SKM-1 (cell line): ENCODE measurements at regions not wholly inside any gene's neighbourhood (a gene's known extent, or its start where the extent isn't known, plus 50 kb on each side); places are given as distances from the start of the nearest gene placed in this dataset.
A peak's percentile ranks its signal among the peaks of the same experiment; 100 is the strongest.

ENCODE experiments used
- DNase-seq: peaks from one replicate; lab custom pipeline; 2025; ENCODE audit not compliant: unreplicated experiment; lab: John Stamatoyannopoulos, UW

DNA sequence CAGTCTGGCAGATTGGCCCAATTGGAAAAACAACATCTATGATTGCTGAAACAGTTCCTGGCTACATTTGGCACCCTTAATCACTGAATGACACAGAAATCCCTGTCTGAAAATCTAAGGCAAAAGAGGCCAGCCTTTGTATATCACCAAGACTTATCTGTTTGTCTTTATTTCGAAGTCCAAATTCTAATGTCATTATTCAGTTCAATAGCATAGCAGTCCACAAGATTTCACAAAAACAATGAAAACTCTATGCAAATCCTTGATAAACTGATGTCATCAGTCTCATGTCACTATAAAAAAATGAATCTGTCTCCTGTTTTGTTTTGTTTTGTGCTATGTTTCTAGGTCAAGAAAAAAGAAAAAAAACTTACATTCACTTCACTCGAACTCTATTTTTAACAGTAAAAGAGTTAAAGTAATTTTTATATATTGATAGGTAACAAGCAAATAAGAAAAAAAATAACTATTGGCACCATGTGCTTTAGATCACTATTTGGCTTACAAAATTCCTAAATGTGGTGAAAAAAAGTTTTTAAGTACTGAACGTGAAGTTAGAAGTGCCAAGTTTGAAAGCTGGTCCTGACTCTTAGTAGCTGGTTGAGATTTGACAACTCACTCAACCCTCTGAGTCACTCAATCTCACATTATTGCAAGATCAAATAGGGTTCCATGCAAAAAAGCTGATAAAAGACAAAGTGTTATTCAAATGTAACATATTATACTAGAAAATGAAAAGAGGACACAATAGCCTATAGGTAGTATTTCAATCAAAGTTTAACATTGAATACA, 359.3 kb downstream of the IRS1 start:
- DNase-seq, result no peak

DNA sequence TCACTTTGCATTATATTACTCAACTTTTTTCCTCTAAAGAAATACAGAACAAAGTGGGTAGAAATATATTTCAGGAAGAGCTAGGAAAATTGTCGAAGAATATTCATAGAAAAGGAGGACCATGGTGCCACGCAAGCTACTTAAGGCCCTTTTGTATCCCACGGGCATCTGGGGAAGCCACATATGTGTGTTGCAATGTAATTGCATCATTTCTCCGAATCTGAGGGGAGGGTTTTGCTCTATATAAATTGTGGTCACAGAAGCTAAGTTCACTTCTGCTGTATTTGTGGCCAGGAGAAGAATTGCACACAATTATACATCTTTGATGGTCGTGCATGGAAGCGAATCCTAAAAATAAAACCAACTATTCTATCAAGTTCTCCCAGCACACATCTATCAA, 360.3 kb downstream of the IRS1 start:
- peak; percentile 50 for DNase-seq

DNA sequence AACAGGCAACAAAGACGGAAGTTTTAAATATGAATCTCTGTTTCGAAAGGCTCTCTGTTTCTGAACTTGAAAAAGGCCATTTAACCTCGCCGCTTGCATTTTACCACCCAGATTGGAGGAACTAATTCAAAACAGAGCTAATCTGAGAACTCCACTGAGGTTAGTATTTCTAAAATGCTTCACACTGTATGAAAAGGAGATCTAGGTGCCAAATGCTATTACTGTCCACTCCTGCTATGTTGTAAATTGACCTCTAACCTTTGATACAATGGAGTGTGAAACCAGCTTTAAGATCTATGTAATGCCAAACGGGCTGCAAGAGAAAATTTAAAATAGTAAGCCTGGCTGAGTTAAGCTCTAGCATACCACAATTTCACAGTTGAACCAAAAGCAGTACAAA, 364.5 kb downstream of the IRS1 start:
- DNase-seq, result no peak

DNA sequence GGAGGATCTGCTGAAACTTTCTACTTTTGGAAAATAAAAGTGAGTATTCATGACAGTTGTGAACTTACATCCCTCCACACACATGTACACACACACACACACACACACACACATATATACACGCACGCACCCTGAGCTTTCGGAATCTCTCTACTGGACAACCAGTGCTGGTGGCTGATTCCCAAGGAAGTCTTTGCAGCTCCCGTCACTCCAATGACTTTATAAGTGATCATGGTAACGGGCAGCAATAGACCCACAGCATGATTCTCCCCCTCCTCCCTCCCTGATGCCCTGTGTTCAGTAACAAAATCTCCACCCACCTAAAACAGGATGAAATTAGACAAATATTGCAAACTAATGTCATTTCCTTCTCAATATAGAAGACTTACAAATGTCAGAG, 364.9 kb downstream of the IRS1 start:
- no peak for DNase-seq

DNA sequence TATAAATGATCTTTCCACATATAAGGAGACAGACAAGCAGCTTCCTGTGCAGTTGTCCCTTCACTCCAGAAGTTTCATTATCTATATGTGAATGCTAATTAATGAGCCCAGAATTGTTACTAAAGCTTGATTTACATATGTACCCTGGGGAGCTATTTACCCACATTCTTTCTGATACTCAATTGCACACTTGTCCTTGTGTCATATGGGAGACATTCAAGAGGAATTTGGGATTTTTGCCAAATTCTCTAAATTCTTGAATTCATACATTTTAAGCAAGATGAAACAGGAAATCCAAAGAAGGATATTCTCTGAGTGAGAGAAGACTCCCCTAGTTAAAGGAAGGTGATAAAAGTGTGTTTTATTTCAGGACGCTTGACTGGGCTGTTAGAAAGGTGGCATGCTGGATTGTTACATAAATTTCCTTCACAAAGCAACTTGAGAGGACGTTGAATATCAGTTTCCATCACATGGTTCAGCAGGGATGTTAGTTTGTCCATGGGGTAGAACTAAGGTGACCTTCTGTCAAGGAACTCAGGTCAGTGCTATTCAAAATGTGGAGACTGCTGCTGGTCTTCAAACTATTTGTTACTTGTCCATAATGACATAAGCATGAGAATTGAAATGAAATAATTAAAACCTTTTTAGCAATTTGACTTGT, 368.2 kb downstream of the IRS1 start:
- DNase-seq, result no peak

DNA sequence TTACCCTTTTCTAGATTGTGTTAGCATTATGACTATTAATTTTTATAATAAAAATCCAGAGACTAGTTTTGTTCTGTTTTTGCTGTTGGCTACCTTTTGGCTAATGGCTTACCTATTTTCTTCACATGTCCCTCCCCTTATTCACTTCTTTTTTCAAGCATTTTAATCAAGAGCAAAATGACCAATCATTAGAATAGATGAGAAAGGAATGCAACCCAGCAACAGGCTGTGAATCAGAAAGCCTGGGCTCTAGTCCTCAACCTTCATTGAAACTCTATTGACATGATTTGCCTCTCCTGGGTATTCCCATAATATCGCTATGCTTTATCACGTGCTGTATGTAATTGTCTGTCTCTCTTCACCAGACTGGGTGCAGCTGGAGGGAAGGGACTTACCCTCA, 370.1 kb downstream of the IRS1 start:
- DNase-seq, result no peak

DNA sequence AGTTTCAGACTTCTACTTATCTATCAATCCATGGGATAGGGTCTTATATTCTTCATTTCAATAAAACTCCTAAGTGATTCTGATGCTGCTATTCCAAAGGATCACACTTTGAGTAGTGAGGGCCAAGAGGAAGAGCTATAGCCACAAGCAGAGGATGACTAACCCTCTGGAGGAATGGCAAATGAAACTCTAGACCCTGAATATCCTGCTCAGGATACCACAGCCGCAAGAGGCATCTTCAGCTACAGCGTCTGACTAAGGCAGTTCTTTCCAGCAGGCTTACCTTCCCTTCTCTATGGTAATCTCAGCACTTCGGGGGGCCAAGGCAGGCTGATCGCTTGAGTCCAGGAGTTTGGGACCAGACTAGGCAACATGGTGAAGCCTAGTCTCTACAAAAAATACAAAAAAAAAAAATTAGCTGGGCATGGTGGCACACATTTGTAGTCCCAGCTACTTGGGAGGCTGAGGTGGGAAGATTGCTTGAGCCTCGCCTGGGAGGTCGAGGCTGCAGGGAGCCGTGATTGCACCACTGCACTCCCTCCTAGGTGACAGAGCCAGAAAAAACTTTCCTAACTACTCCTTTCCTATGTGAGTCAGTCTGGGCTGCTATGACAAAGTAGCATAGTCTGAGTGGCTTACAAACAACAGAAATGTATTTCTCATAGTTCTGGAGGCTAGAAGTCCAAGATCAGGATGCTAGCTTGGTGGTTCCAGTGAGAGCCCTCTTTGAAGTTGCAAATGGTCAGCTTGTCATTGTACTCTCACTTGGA, 371.9 kb downstream of the IRS1 start:
- no peak for DNase-seq

DNA sequence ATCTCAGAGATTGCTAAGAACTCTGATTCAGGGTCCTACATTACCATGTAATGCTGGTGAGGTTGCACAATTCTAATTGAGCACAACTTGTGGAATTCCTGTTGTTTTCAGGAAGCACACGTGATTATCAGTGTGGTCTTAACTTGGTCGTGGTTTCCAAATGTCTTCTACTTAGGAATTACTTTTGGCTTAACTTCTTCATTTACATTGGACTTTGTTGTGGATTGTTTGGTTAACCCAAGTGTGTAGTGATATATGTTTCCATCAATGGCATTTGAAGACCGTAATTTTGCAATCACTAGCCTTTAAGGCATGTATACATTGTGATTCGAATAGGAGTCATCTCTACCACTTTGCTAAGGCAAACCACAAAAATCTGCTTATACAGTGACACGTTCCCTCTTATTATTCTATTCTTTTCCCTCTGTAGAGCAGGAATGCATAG, 373.3 kb downstream of the IRS1 start:
- DNase-seq, result no peak

DNA sequence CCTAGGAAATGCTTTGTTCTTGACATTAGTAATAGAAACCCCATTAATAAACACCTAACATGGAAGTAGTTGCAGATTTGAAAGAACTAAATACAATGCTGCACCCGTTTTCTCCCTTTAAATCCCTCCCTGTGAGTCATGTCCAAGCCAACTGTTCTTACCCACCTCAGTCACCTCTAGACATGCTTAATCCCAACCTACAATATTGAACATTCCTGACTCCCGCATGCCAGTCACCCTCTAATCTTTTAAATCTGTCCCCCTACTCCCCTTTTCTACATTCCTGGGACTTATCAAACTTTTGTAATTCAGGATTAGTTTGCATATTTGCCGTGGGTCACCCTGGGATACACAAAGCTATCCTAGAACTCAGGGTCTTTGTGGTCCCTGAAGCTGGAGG, 374.6 kb downstream of the IRS1 start:
- DNase-seq, result no peak

DNA sequence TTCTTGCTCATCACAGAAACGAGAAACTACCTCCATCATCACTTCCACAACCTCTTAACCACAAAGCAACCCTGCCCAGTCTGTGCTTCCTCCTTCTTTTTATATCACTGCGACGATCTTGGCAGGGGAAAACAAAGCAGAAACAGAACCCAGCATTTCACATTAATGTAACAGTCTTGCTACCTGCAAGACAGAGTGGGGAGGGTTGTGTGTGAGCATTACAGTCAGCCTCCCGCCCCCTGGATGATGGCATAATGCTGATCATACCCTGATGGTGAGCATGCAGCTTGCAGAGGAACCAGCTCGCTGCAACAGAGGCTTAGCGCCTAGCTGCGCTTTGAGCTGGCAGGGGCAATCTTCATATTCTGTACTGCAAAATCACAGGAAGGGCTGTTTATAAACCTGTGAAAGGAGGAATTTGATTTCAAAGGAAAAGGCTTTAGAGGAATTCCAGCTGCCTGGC, 376.1 kb downstream of the IRS1 start:
- peak; percentile 93 for DNase-seq

DNA sequence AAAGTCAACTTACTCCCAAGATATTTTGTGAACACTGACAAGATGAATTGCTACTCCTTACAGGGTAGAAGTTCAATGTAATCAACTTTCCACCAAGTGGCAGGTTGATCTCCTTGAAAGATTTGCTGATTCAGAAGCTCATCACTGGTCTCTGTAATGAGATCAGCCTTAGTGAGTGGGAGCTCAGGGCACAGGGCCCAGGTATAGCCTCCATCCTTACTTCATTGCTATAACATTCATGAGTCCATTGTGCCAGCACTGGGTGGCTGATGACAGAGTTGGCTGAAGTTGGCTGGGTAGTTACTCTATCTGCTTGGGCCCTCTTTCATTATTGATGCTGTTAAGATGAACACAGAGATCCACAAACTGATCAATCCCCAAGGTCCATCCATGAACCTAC, 379.0 kb downstream of the IRS1 start:
- DNase-seq, result no peak

DNA sequence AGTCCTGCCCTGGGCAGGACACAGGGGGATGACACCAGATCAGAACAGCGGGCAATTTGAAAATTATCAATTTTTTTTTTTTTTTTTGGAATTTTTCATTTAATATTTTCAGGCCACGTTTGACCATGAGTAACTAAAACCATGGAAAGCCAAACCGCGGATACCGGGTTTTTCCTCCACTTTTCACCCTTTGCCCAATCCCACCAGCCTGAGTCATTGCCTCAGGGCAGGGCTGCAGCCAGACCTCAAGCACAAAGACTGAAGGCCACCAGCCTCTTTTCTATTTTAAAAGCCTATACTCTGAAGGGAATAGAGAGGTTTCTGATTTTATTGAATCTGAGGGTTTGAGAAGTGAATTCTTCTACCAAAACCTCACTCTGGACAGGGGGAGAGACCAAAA, 381.1 kb downstream of the IRS1 start:
- no peak for DNase-seq

DNA sequence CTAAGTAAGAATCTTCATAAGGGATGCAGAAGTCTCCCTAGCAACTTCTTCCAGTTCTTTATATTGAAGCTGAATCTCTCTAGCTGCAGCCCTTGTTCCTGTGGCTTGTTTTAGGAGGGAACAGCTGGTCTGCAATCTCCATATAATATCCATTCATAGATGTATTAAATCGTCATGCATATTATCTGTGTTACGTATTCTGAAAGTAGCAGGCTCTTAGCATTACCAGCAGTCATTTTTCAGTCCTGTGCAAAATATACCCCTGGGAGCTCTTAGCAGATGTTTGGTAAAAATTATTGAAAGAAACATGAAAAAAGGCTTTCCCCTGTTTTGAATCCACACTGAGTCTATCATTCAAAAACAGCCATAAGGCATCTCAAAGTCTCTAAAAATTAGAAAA, 385.3 kb downstream of the IRS1 start:
- DNase-seq, result no peak

DNA sequence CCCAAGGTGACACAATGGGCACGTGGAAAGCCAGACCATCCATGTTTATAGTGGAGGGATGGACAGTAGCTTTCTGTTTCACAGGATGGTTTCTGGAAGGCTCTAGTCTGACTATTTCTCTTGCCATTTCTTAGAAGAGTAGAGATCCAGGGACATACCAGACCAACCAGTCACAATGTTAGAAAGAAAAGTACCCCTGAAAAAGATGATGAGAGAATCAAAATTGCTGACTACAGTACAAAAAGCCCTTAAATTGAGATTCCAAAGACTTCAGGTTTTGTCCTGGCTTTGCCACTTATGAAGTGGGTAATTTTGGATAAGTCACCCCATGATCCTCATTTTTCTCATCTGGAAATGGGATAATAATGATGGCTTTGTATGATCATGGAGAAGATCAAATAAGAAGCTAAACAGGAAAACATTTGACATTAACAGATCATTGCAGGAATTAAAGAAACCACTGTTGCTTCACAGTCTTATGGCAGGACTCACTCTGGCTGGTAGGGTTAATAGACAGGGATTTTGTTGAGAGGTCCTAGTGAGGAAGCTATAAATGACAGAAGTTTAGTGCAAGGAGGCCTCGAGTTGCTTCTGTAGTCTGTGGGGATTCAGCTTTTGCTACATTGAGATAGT, 386.0 kb downstream of the IRS1 start:
- DNase-seq, result no peak

DNA sequence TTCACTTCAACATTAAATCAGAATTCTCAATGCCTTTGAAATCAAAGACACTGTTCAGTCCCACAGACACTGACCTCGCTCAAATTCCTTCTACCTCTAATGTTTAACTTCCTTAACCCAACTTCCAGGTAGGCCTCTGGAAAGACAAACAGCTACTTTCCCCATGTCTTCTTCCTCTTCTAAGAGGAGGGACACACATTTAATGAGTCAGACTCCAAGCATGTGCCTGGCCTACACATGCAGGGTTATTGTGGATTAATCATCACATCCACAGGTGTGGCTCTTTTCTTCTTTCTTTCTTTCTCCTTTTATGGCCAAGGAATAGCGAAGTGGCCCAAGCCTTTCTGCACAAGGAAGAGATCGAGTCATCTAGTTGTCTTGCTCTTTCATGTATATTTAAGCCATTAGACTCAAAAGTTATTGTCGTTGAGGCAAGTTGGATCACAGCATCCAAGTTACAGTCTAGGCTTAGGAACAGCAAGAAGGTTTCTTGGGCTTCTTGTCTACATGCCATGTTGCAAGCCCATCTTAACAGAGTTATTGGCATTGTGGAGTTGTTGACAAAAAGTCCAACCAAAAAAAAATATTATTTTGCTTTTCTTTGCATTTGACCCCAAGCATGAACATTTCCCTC, 387.8 kb downstream of the IRS1 start:
- DNase-seq, result no peak

DNA sequence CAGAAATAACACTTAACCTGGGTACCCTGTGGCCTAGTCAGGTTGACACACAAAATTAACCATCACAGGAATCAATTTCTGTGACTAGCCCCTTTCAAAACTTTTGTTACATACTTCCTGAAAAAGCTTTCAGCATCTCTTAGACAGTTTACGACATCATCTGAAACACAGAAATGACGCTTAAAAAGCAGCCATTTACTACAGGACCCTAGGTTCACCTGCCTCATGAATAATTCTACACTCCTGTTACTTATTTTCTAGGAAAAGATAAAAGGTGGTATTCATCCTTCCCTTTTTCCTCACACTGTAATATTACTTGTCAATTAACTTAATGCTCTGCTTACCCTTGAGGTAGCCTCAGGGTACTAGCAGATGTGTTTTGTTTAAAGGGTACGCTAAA, 388.4 kb downstream of the IRS1 start:
- DNase-seq, result peak; percentile 8

DNA sequence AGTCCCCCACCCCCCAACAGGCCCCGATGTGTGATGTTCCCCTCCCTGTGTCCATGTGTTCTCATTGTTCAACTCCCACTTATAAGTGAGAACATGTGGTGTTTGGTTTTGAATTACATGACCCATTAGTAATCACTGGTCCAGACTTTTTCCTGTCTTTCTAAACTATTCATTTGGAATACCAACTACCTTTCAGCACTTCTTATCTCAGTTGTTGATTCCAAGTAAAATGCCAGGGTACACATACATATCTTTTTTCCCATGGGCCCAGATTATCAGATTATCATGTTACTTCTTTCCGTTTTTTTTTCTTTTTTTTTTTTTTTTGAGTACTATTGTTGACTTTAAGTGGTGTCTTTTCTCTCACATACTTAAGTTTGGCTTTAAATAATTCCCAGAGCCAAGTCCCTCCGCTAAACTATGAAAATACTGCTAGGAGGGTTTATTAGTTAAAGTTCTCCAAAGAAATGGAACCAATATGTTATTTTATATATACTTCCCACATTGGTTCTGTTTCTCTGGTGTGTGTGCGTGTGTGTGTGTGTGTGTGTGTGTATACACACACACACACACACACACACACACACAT, 389.3 kb downstream of the IRS1 start:
- DNase-seq, result no peak

DNA sequence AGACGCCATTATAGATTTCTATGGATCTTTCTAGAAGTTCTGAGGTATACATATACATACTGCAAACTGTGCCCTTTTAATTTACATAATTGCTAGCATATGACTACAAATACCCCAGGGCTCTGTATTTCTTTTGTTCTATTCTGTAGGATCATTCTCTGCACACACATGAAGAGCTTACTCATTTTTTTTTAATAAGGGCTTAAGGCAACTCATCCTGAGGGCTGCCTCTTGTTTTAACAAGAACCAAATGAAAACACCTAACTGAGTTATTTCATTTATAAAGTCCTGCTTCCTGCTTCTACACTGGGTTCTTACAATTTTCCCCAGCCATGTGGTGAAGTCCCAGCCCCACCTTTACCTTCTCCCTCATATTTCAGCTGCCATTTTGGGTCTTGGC, 390.5 kb downstream of the IRS1 start:
- no peak for DNase-seq

DNA sequence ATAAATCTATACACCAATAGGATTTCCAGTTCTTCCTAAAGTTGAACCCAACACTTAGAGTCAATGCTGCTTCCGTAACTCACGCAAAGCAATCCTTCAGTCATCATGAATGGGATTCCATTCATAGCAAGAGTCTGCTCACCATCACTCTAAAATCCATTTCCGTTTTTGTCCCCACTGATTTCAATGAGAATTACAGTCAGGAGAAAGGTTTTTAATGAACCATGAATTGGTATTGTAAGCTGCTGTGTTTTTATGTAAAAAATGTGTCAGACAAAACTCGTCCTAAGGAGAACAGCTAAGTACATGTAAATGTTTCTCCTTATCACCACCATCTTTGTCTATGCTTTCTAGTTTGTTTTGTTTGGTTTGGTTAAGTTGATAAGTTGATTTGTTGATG, 391.5 kb downstream of the IRS1 start:
- DNase-seq, result no peak

DNA sequence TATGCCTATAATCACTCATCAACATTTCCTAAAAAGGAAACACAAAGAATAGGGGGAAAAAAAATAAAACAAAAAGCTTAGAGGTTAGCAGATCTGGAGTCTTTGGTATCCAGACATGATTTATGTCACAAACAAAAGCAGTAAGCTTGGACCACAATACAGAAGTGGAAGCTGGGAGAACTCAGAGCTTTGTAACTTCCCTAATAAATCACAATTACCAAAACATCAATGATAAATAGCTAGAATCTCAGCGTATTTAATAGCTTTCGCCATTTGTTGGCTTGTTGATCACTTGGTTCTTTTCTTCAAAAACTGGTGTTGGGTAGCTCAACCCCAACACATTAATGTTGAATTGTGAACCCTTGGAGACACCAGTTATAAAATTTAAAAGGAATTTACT, 392.5 kb downstream of the IRS1 start:
- no peak for DNase-seq

DNA sequence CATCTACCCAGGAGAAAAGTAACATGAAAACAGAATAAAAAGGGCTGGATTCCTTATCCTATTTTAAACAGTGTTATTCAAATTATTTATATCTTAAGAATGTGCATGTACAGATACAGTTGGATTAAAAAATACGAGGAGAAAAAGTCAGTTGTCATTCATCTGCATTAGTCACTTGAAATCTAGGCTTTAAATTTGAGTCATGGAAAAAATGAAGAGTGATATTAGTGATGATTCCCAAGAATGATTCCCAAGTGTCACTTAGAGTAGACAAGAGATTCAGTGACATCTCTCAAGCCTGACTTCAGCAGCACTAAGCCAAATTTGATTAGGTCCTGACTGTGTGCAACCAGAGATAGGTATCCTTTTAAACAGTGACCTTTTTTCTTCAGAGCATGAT, 394.2 kb downstream of the IRS1 start:
- DNase-seq, result no peak
